Natural killer cell (primary cell): ENCODE measurements at regions not wholly inside any gene's neighbourhood (a gene's known extent, or its start where the extent isn't known, plus 50 kb on each side); places are given as distances from the start of the nearest gene placed in this dataset.

Source experiments
- ATAC-seq, 3 donors: fragments of 150-1000 bp in 2 of 3; fragments of 200-7000 bp in 1 of 3; cut with Tn5 transposase; 1 replicate in 1 of 3; 2 replicates in 2 of 3; pipeline ENCODE4 v1.10.0; 2021; ENCODE audit warnings: mild to moderate bottlenecking in 2 of 3, moderate library complexity in 2 of 3
- DNase-seq, 2 donors: peaks; one replicate each; pipeline versions ENCODE4 v3.0.0 to v3.0.0-alpha.2; 2013 to 2021; ENCODE audit warnings: mixed read lengths in 1 of 2
- H3K27ac ChIP-seq: one replicate; pipeline ENCODE4 v1.5.1; 2013; ENCODE audit warnings: mild to moderate bottlenecking, low read length
- H3K27me3 ChIP-seq: one replicate; pipeline ENCODE4 v1.6.1; 2013; ENCODE audit warnings: low read length; ENCODE audit not compliant: control insufficient read depth, insufficient read depth
- H3K36me3 ChIP-seq: one replicate; pipeline ENCODE4 v1.6.1; 2013; ENCODE audit warnings: low read length; ENCODE audit not compliant: control insufficient read depth, insufficient read depth
- H3K4me1 ChIP-seq: one replicate; pipeline ENCODE4 v1.6.1; 2013; ENCODE audit warnings: low read length; ENCODE audit not compliant: control insufficient read depth, insufficient read depth
- H3K4me3 ChIP-seq: one replicate; pipeline ENCODE4 v1.5.1; 2013; ENCODE audit warnings: low read length
- H3K9me3 ChIP-seq: one replicate; pipeline ENCODE4 v1.6.1; 2013; ENCODE audit warnings: low read length; ENCODE audit not compliant: control insufficient read depth, insufficient read depth
- H3K27ac Mint-ChIP-seq, 2 donors: one replicate each; pipeline ENCODE4 v1.8.0; 2022; ENCODE audit warnings: mild to moderate bottlenecking in 2 of 2, mixed read lengths in 2 of 2, moderate library complexity in 1 of 2
- H3K27me3 Mint-ChIP-seq, 2 donors: one replicate each; pipeline ENCODE4 v1.8.0; 2022; ENCODE audit warnings: low read depth in 2 of 2, mixed read lengths in 2 of 2
- H3K36me3 Mint-ChIP-seq: one replicate; pipeline ENCODE4 v1.8.0; 2022; ENCODE audit warnings: mixed read lengths
- H3K4me1 Mint-ChIP-seq, 2 donors: one replicate each; pipeline ENCODE4 v1.8.0; 2022; ENCODE audit warnings: mixed read lengths in 2 of 2
- H3K4me3 Mint-ChIP-seq: one replicate; pipeline ENCODE4 v1.8.0; 2022; ENCODE audit warnings: mild to moderate bottlenecking, moderate library complexity, mixed read lengths
- H3K9me3 Mint-ChIP-seq, 2 donors: one replicate each; pipeline ENCODE4 v1.8.0; 2022; ENCODE audit warnings: mixed read lengths in 2 of 2
- CTCF ChIP-seq: fragments of 200-600 bp; IDR thresholded peaks from one replicate; pipeline ENCODE4 v1.8.0; 2022; ENCODE audit warnings: antibody characterized with exemption
- WGBS: methylation state at CpG from one replicate; pipeline ENCODE4 v1.1.7; 2013; ENCODE audit warnings: missing lambda C conversion rate; ENCODE audit not compliant: insufficient coverage; 5-methylcytosine and 5-hydroxymethylcytosine counted together
- intact Hi-C: fragments of 100-400 bp; cut with micrococcal nuclease; formaldehyde crosslinking; loops from one replicate; pipeline ENCODE4 v1.14.2; 2022

DNA sequence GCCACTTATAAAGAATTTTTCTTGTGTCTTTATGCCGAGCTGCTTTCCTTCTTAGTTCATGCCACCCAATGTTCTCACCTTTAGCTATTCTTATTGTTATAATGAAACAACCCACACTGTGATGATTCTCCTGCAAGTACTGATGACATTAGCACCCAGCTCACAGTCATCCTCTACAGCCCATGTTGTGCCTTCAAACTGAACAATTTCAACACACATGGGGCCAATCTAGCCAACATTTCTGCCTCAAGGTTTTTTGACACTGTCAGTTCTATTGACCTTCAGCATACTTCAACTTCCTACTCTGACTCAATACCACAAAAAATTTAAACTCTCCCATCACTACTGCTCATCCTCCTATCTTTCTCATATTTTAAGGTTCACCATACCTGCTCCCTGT, 752.4 kb downstream of the FGF9 start:
- intact Hi-C loops, result no loop called here
- peaks cover 18 to 21% of the 10 kb centered on the region in 2 donors for H3K9me3 Mint-ChIP-seq
- no peaks in the 10 kb centered on the region for H3K27me3 Mint-ChIP-seq
- TF ChIP-seq CTCF, result no peak
- 75% methylated on average over 1 of the region's 1 CpG for WGBS
- Histone ChIP-seq H3K27me3 (no peaks in the 10 kb centered on the region), H3K4me1 (no peaks in the 10 kb centered on the region), H3K27ac (no peak overlapping the region), H3K36me3 (no peaks in the 10 kb centered on the region), H3K9me3 (no peaks in the 10 kb centered on the region), H3K4me3 (no peak overlapping the region)
- H3K36me3 Mint-ChIP-seq, result no peaks in the 10 kb centered on the region
- H3K4me1 Mint-ChIP-seq, result no peaks in the 10 kb centered on the region
- no peak overlapping the region for H3K4me3 Mint-ChIP-seq
- H3K27ac Mint-ChIP-seq, result no peak overlapping the region
- no peak for DNase-seq
- ATAC-seq, result no peak

DNA sequence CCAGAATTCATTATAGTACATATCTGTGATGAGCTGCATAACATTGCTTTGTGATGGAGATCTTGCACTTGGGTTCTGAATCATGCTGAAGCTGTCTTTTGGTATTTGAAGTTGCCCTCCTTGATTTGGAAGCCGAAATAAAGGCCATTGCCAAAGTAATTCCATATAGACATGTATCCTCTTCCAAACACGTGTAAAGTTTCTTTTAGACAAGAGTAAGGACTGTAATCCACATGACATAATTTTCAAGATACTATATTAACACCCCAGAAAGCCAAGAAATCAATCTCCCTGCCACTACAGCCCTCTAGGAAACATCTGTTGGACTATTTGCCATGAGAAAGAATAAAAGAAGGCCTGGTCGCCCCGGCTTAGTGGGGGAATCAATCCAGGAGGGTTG, 754.2 kb downstream of the FGF9 start:
- DNase-seq (no peak), ATAC-seq (no peak)
- Mint-ChIP-seq H3K27me3 (no peaks in the 10 kb centered on the region), H3K9me3 (peaks cover 16 to 20% of the 10 kb centered on the region in 2 donors), H3K4me1 (no peaks in the 10 kb centered on the region), H3K4me3 (no peak overlapping the region), H3K36me3 (no peaks in the 10 kb centered on the region), H3K27ac (no peak overlapping the region)
- H3K36me3 ChIP-seq, result no peaks in the 10 kb centered on the region
- intact Hi-C loops, result no loop called here
- H3K27me3 ChIP-seq, result no peaks in the 10 kb centered on the region
- no peaks in the 10 kb centered on the region for H3K9me3 ChIP-seq
- no peak overlapping the region for H3K27ac ChIP-seq
- WGBS, result 83% methylated on average over 4 of the region's 4 CpGs
- no peaks in the 10 kb centered on the region for H3K4me1 ChIP-seq
- no peak overlapping the region for H3K4me3 ChIP-seq
- TF ChIP-seq CTCF, result no peak

DNA sequence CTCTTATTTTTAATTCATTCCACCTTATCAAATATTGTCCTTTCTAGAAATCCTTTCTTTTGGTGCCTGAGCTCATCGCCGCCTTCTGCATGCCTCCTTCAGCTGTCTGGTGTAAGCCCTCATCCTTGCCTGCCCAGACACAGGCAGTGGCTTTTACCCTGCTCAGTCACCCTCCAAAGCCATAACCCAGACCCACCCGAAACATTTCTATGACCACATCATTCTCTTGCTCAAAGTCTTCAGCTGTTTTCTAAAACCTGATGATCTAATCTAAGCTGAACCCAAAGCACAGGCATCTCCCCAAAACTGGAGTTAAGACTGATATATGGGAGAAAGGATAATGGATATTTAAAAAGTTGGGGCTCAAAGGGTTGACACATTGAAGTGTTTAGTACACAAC, 753.7 kb upstream of the SGCG start:
- WGBS, result 88% methylated on average over 3 of the region's 3 CpGs
- no peak overlapping the region for H3K27ac ChIP-seq
- no peaks in the 10 kb centered on the region for H3K27me3 Mint-ChIP-seq
- H3K4me1 ChIP-seq, result no peaks in the 10 kb centered on the region
- H3K4me3 ChIP-seq, result no peak overlapping the region
- H3K27me3 ChIP-seq, result no peaks in the 10 kb centered on the region
- H3K4me1 Mint-ChIP-seq, result no peaks in the 10 kb centered on the region
- TF ChIP-seq CTCF, result no peak
- peaks cover 17 to 21% of the 10 kb centered on the region in 2 donors for H3K9me3 Mint-ChIP-seq
- DNase-seq (no peak), ATAC-seq (no peak)
- H3K36me3 Mint-ChIP-seq, result no peaks in the 10 kb centered on the region
- intact Hi-C loops, result no loop called here
- H3K27ac Mint-ChIP-seq, result no peak overlapping the region
- no peaks in the 10 kb centered on the region for H3K36me3 ChIP-seq
- H3K9me3 ChIP-seq, result no peaks in the 10 kb centered on the region
- H3K4me3 Mint-ChIP-seq, result no peak overlapping the region

- 89% methylated on average over 6 of the region's 6 CpGs for WGBS
- no peaks in the 10 kb centered on the region for H3K9me3 ChIP-seq
- Mint-ChIP-seq H3K36me3 (no peaks in the 10 kb centered on the region), H3K27me3 (no peaks in the 10 kb centered on the region), H3K4me3 (no peak overlapping the region), H3K27ac (no peak overlapping the region), H3K4me1 (no peaks in the 10 kb centered on the region), H3K9me3 (peaks cover 16 to 21% of the 10 kb centered on the region in 2 donors)
- no peak for TF ChIP-seq CTCF
- H3K27ac ChIP-seq, result no peak overlapping the region
- no peaks in the 10 kb centered on the region for H3K27me3 ChIP-seq
- DNase-seq (no peak), ATAC-seq (no peak)
- intact Hi-C loops, result no loop called here
- no peak overlapping the region for H3K4me3 ChIP-seq
- H3K4me1 ChIP-seq, result no peaks in the 10 kb centered on the region
- H3K36me3 ChIP-seq, result no peaks in the 10 kb centered on the region
These were observed 753.0 kb upstream of the SGCG start for GRCh38 chr13:22427783-22428182.
